CD8-positive, alpha-beta memory T cell (primary cell): ENCODE measurements at regions not wholly inside any gene's neighbourhood (a gene's known extent, or its start where the extent isn't known, plus 50 kb on each side); places are given as distances from the start of the nearest gene placed in this dataset.

Source experiments
- CTCF ChIA-PET: fragments of 350-600 bp; sonication (Branson Sonifier 250); formaldehyde crosslinking; loops from one replicate; lab custom pipeline; 2021; ENCODE audit warnings: antibody characterized with exemption; lab: Charles Lee
- POLR2A ChIA-PET: fragments of 350-600 bp; sonication (Branson Sonifier 250); formaldehyde crosslinking; loops from one replicate; lab custom pipeline; 2021; ENCODE audit warnings: antibody characterized with exemption; lab: Charles Lee
- DNase-seq, 5 donors: peaks; one replicate each; pipeline versions ENCODE4 v3.0.0 to v3.0.0-alpha.2; 2020 to 2022; ENCODE audit warnings: mixed read lengths in 1 of 5
- H3K27ac ChIP-seq: one replicate; pipeline ENCODE4 v1.7.0; 2013; ENCODE audit warnings: low read depth, mild to moderate bottlenecking, low read length, moderate library complexity
- H3K27me3 ChIP-seq: 2 replicates; pipeline ENCODE4 v1.7.0; 2013; ENCODE audit warnings: low read length, mild to moderate bottlenecking; ENCODE audit not compliant: insufficient read depth, poor library complexity, severe bottlenecking
- H3K36me3 ChIP-seq: 2 replicates; pipeline ENCODE4 v1.7.0; 2013; ENCODE audit warnings: mild to moderate bottlenecking, low read length, moderate library complexity; ENCODE audit not compliant: insufficient read depth
- H3K4me1 ChIP-seq: 2 replicates; pipeline ENCODE4 v1.7.0; 2013; ENCODE audit warnings: mild to moderate bottlenecking, low read length, moderate library complexity; ENCODE audit not compliant: insufficient read depth
- H3K4me3 ChIP-seq: 2 replicates; pipeline ENCODE4 v1.7.0; 2013; ENCODE audit warnings: mild to moderate bottlenecking, low read length
- H3K9me3 ChIP-seq: 2 replicates; pipeline ENCODE4 v1.7.0; 2013; ENCODE audit warnings: mild to moderate bottlenecking, low read length
- H3K27ac Mint-ChIP-seq, 8 donors: one replicate each; pipeline ENCODE4 v1.8.0; 2020 to 2021; ENCODE audit warnings: mixed read lengths in 8 of 8, mild to moderate bottlenecking in 6 of 8, inconsistent platforms in 3 of 8, moderate library complexity in 3 of 8
- H3K27me3 Mint-ChIP-seq, 2 donors: one replicate each; pipeline ENCODE4 v1.8.0; 2020 to 2021; ENCODE audit warnings: mixed read lengths in 2 of 2, mild to moderate bottlenecking in 1 of 2, moderate library complexity in 1 of 2
- H3K36me3 Mint-ChIP-seq, 3 donors: one replicate each; pipeline ENCODE4 v1.8.0; 2020 to 2021; ENCODE audit warnings: mixed read lengths in 3 of 3, inconsistent platforms in 1 of 3, mild to moderate bottlenecking in 1 of 3
- H3K4me1 Mint-ChIP-seq, 3 donors: one replicate each; pipeline ENCODE4 v1.8.0; 2020 to 2021; ENCODE audit warnings: mixed read lengths in 3 of 3, inconsistent platforms in 1 of 3, mild to moderate bottlenecking in 1 of 3
- H3K4me3 Mint-ChIP-seq, 7 donors: one replicate each; pipeline ENCODE4 v1.8.0; 2020 to 2021; ENCODE audit warnings: mixed read lengths in 7 of 7, mild to moderate bottlenecking in 6 of 7, moderate library complexity in 4 of 7, inconsistent platforms in 2 of 7
- H3K9me3 Mint-ChIP-seq, 5 donors: one replicate each; pipeline ENCODE4 v1.8.0; 2020 to 2022; ENCODE audit warnings: mixed read lengths in 5 of 5, mild to moderate bottlenecking in 3 of 5, moderate library complexity in 2 of 5, inconsistent platforms in 1 of 5

GRCh38 chr6:113184291-113184690 is 672.9 kb upstream of the MARCKS start:
- POLR2A ChIA-PET = no interaction called here
- Mint-ChIP-seq H3K4me1 (no peaks in the 10 kb centered on the region), H3K36me3 (no peaks in the 10 kb centered on the region), H3K27ac (no peak overlapping the region), H3K27me3 (no peaks in the 10 kb centered on the region), H3K4me3 (no peak overlapping the region), H3K9me3 (peaks cover 0 to 6% (median 2%) of the 10 kb centered on the region in 5 donors)
- CTCF ChIA-PET = no interaction called here
- H3K4me3 ChIP-seq = no peak overlapping the region
- H3K36me3 ChIP-seq = no peaks in the 10 kb centered on the region
- DNase-seq = no peak
- H3K27me3 ChIP-seq = no peaks in the 10 kb centered on the region
- no peaks in the 10 kb centered on the region for H3K4me1 ChIP-seq
- no peak overlapping the region for H3K27ac ChIP-seq
- no peaks in the 10 kb centered on the region for H3K9me3 ChIP-seq

GRCh38 chr6:113184736-113185135 is 672.4 kb upstream of the MARCKS start:
- no peak overlapping the region for H3K4me3 Mint-ChIP-seq
- CTCF ChIA-PET = no interaction called here

GRCh38 chr6:113185299-113185698 is 671.8 kb upstream of the MARCKS start:
- H3K9me3 ChIP-seq = no peaks in the 10 kb centered on the region
- ChIA-PET POLR2A (no interaction called here), CTCF (no interaction called here)
- Mint-ChIP-seq H3K4me3 (no peak overlapping the region), H3K9me3 (peaks cover 0 to 9% (median 2%) of the 10 kb centered on the region in 5 donors), H3K36me3 (no peaks in the 10 kb centered on the region), H3K27ac (no peak overlapping the region), H3K4me1 (no peaks in the 10 kb centered on the region), H3K27me3 (no peaks in the 10 kb centered on the region)
- H3K4me3 ChIP-seq = no peak overlapping the region
- no peak overlapping the region for H3K27ac ChIP-seq
- no peaks in the 10 kb centered on the region for H3K27me3 ChIP-seq
- H3K36me3 ChIP-seq = no peaks in the 10 kb centered on the region
- no peaks in the 10 kb centered on the region for H3K4me1 ChIP-seq
- no peak for DNase-seq

More at GRCh38 chr6:113184736-113185135, 672.4 kb upstream of the MARCKS start:
- Histone ChIP-seq H3K27me3 (no peaks in the 10 kb centered on the region), H3K4me3 (no peak overlapping the region), H3K27ac (no peak overlapping the region), H3K36me3 (no peaks in the 10 kb centered on the region), H3K9me3 (no peaks in the 10 kb centered on the region), H3K4me1 (no peaks in the 10 kb centered on the region)
- Mint-ChIP-seq H3K27me3 (no peaks in the 10 kb centered on the region), H3K36me3 (no peaks in the 10 kb centered on the region), H3K27ac (no peak overlapping the region), H3K9me3 (peaks cover 0 to 9% (median 2%) of the 10 kb centered on the region in 5 donors), H3K4me1 (no peaks in the 10 kb centered on the region)
- POLR2A ChIA-PET = no interaction called here
- no peak for DNase-seq

GRCh38 chr6:113187661-113188060 is 669.5 kb upstream of the MARCKS start:
- H3K4me1 Mint-ChIP-seq = no peaks in the 10 kb centered on the region
- Histone ChIP-seq H3K36me3 (no peaks in the 10 kb centered on the region), H3K4me1 (no peaks in the 10 kb centered on the region), H3K4me3 (no peak overlapping the region), H3K27ac (no peak overlapping the region), H3K27me3 (no peaks in the 10 kb centered on the region), H3K9me3 (no peaks in the 10 kb centered on the region)
- H3K9me3 Mint-ChIP-seq = peaks cover 2 to 9% (median 2%) of the 10 kb centered on the region in 5 donors
- no peaks in the 10 kb centered on the region for H3K27me3 Mint-ChIP-seq
- no peak overlapping the region for H3K4me3 Mint-ChIP-seq
- H3K27ac Mint-ChIP-seq = no peak overlapping the region
- H3K36me3 Mint-ChIP-seq = no peaks in the 10 kb centered on the region
- no peak for DNase-seq
- POLR2A ChIA-PET = no interaction called here
- CTCF ChIA-PET = no interaction called here

GRCh38 chr6:113188962-113189361 is 668.2 kb upstream of the MARCKS start:
- Histone ChIP-seq H3K27ac (no peak overlapping the region), H3K4me1 (no peaks in the 10 kb centered on the region), H3K4me3 (no peak overlapping the region), H3K9me3 (no peaks in the 10 kb centered on the region), H3K36me3 (no peaks in the 10 kb centered on the region), H3K27me3 (no peaks in the 10 kb centered on the region)
- H3K9me3 Mint-ChIP-seq = peaks cover 2 to 9% (median 2%) of the 10 kb centered on the region in 5 donors
- no peaks in the 10 kb centered on the region for H3K36me3 Mint-ChIP-seq
- no peak overlapping the region for H3K4me3 Mint-ChIP-seq
- no peaks in the 10 kb centered on the region for H3K27me3 Mint-ChIP-seq
- POLR2A ChIA-PET = no interaction called here
- CTCF ChIA-PET = no interaction called here
- H3K27ac Mint-ChIP-seq = no peak overlapping the region
- no peaks in the 10 kb centered on the region for H3K4me1 Mint-ChIP-seq
- no peak for DNase-seq

- DNase-seq = no peak
- H3K4me1 ChIP-seq = no peaks in the 10 kb centered on the region
- no peaks in the 10 kb centered on the region for H3K27me3 ChIP-seq
- Mint-ChIP-seq H3K4me3 (no peak overlapping the region), H3K27ac (no peak overlapping the region), H3K4me1 (no peaks in the 10 kb centered on the region), H3K9me3 (peaks cover 0 to 9% (median 2%) of the 10 kb centered on the region in 5 donors), H3K27me3 (no peaks in the 10 kb centered on the region), H3K36me3 (no peaks in the 10 kb centered on the region)
- no peaks in the 10 kb centered on the region for H3K9me3 ChIP-seq
- no peak overlapping the region for H3K4me3 ChIP-seq
- POLR2A ChIA-PET = no interaction called here
- CTCF ChIA-PET = no interaction called here
- H3K27ac ChIP-seq = no peak overlapping the region
- H3K36me3 ChIP-seq = no peaks in the 10 kb centered on the region
These were observed 667.0 kb upstream of the MARCKS start for GRCh38 chr6:113190170-113190569.

- Mint-ChIP-seq H3K36me3 (no peaks in the 10 kb centered on the region), H3K4me3 (no peak overlapping the region), H3K9me3 (peaks cover 0 to 7% (median 2%) of the 10 kb centered on the region in 5 donors), H3K4me1 (no peaks in the 10 kb centered on the region), H3K27ac (no peak overlapping the region), H3K27me3 (no peaks in the 10 kb centered on the region)
- H3K4me1 ChIP-seq = no peaks in the 10 kb centered on the region
- no peak overlapping the region for H3K27ac ChIP-seq
- no peaks in the 10 kb centered on the region for H3K36me3 ChIP-seq
- ChIA-PET POLR2A (no interaction called here), CTCF (no interaction called here)
- no peak overlapping the region for H3K4me3 ChIP-seq
- H3K27me3 ChIP-seq = no peaks in the 10 kb centered on the region
- DNase-seq = no peak
- H3K9me3 ChIP-seq = no peaks in the 10 kb centered on the region
These were observed 663.1 kb upstream of the MARCKS start for GRCh38 chr6:113194090-113194489.

- Mint-ChIP-seq H3K27me3 (no peaks in the 10 kb centered on the region), H3K9me3 (peaks cover 0 to 9% (median 0%) of the 10 kb centered on the region in 5 donors), H3K4me3 (no peak overlapping the region), H3K4me1 (no peaks in the 10 kb centered on the region), H3K36me3 (no peaks in the 10 kb centered on the region), H3K27ac (no peak overlapping the region)
- no peaks in the 10 kb centered on the region for H3K4me1 ChIP-seq
- peaks cover 3% of the 10 kb centered on the region for H3K9me3 ChIP-seq
- no peaks in the 10 kb centered on the region for H3K36me3 ChIP-seq
- ChIA-PET CTCF (no interaction called here), POLR2A (no interaction called here)
- no peak for DNase-seq
- no peaks in the 10 kb centered on the region for H3K27me3 ChIP-seq
- no peak overlapping the region for H3K27ac ChIP-seq
- H3K4me3 ChIP-seq = no peak overlapping the region
These were observed 654.1 kb upstream of the MARCKS start for GRCh38 chr6:113202852-113203714.
